ENCODE measurements at regions not wholly inside any gene's neighbourhood (a gene's known extent, or its start where the extent isn't known, plus 50 kb on each side); places are given as distances from the start of the nearest gene placed in this dataset.

DNA sequence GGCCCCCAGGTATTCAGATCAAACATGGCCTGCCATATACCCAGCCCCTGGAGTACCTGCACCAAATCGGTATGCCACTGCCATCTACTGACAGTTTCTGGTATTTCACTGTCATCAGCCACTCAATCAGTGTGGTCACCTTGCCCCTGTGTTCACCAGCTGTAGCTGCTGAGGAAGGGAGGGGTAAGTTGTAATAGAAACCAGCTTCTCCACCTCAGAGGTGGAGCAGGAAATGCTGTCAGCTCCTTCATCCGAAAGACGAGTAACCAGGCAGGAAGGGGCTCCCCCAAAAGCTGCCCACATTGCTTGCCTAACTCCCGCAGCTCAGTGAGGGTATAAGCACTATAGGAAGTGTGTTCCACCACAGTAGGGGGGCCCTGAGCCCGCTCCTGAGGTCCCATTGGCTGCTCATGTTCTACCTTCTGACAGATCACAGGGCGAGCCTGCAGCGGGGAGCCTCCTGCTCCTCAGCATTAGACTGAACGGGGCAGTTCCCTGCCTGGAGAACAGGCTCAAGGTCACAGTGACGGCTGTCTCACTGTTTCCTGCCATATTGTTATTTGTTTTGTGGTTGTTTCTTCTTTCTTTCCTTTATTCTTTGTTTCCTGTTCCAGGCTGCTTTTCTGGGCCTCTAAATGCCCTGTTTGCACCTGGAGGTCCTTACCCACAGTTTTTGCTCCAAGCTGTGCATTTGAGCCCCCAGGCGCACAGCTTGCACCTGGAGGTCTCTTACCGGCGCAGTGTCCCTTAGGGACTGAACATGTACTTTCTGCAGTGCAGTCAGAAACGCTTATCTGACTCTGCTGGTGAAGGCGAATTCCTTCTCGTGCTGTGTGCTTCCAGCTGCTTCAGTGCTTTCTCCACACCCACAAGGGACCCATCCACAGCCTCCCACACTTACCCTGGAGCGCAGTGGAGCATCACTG is 1638.3 kb downstream of the MRPL39 start:
- TF ChIP-seq EZH2 (IDR thresholded peaks at IDR 0.05; ENCODE audit: borderline replicate concordance, insufficient read depth, low read depth, low read length, poor library complexity, severe bottlenecking): no peak
- TF ChIP-seq, protein P1, sequence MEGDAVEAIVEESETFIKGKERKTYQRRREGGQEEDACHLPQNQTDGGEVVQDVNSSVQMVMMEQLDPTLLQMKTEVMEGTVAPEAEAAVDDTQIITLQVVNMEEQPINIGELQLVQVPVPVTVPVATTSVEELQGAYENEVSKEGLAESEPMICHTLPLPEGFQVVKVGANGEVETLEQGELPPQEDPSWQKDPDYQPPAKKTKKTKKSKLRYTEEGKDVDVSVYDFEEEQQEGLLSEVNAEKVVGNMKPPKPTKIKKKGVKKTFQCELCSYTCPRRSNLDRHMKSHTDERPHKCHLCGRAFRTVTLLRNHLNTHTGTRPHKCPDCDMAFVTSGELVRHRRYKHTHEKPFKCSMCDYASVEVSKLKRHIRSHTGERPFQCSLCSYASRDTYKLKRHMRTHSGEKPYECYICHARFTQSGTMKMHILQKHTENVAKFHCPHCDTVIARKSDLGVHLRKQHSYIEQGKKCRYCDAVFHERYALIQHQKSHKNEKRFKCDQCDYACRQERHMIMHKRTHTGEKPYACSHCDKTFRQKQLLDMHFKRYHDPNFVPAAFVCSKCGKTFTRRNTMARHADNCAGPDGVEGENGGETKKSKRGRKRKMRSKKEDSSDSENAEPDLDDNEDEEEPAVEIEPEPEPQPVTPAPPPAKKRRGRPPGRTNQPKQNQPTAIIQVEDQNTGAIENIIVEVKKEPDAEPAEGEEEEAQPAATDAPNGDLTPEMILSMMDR (IDR thresholded peaks at IDR 0.05): peak; percentile 87

Data from B cell (primary cell).